GM12878 (cell line): ENCODE measurements at regions not wholly inside any gene's neighbourhood (a gene's known extent, or its start where the extent isn't known, plus 50 kb on each side); places are given as distances from the start of the nearest gene placed in this dataset.

Experiments used
- ATAC-seq: fragments of 200-7000 bp; cut with Tn5 transposase; 3 replicates; pipeline ENCODE4 v1.9.1; 2020; ENCODE audit warnings: mild to moderate bottlenecking, moderate library complexity
- BruUV-seq: library from RNA; stranded (reverse); fragments of 400-500 nt; replicated peaks from 2 replicates; lab custom pipeline; 2021; lab: Mats Ljungman, UMichigan
- CTCF ChIA-PET: fragments of 300-600 bp; sonication (Branson Sonifier 250); formaldehyde crosslinking; extraction: SDS; loops from one replicate; lab custom pipeline; 2021; ENCODE audit warnings: inconsistent platforms; lab: Yijun Ruan, JAX
- POLR2A ChIA-PET: fragments of 350-600 bp; formaldehyde crosslinking; extraction: SDS; loops from one replicate; lab custom pipeline; 2021; ENCODE audit warnings: inconsistent platforms; lab: Charles Lee
- RAD21 ChIA-PET: fragments of 300-600 bp; sonication (Branson Sonifier 250); formaldehyde crosslinking; loops from one replicate; lab custom pipeline; 2023; ENCODE audit warnings: antibody characterized with exemption; ENCODE audit not compliant: unreplicated experiment; lab: Charles Lee
- SMC1A ChIA-PET: fragments of 300-600 bp; sonication (Branson Sonifier 250); formaldehyde crosslinking; loops from one replicate; lab custom pipeline; 2023; ENCODE audit not compliant: unreplicated experiment, uncharacterized antibody; lab: Charles Lee
- DNase-seq: peaks from one replicate; pipeline ENCODE4 v3.0.0-alpha.2; 2011; ENCODE audit warnings: low read depth, low spot score
- FAIRE-seq: peaks from 3 replicates; lab custom pipeline; 2011; peaks lifted over from hg19 to GRCh38; lab: Jason Lieb, UNC
- H2AFZ ChIP-seq: 2 replicates; pipeline ENCODE4 v1.6.0; 2011; ENCODE audit warnings: low read depth, low read length, control low read depth; ENCODE audit not compliant: control insufficient read depth
- H3K27ac ChIP-seq: 2 replicates; pipeline ENCODE4 v1.5.1; 2011; ENCODE audit warnings: control low read depth; ENCODE audit not compliant: control insufficient read depth, insufficient read depth
- H3K27me3 ChIP-seq, 2 experiments: replicated peaks in 1 of 2; 2 replicates each; pipeline versions ENCODE4 v1.6.0 to v1.6.1; 2011; ENCODE audit warnings: low read length in 1 of 2; ENCODE audit not compliant: control insufficient read depth in 2 of 2, insufficient read depth in 2 of 2
- H3K36me3 ChIP-seq, 2 experiments: 2 replicates each; pipeline ENCODE4 v1.5.1; 2011; ENCODE audit warnings: low read length in 1 of 2; ENCODE audit not compliant: control insufficient read depth in 2 of 2, insufficient read depth in 2 of 2
- H3K4me1 ChIP-seq: 2 replicates; pipeline ENCODE4 v1.6.1; 2011; ENCODE audit warnings: mild to moderate bottlenecking, low read length, moderate library complexity, mixed read lengths; ENCODE audit not compliant: control insufficient read depth, insufficient read depth
- H3K4me2 ChIP-seq: 2 replicates; pipeline ENCODE4 v1.6.0; 2011; ENCODE audit warnings: control low read depth; ENCODE audit not compliant: control insufficient read depth, insufficient read depth
- H3K4me3 ChIP-seq: fragments of 200-600 bp; sonication (generic); 2 replicates; pipeline ENCODE4 v1.5.1; 2016
- H3K79me2 ChIP-seq: 2 replicates; pipeline ENCODE4 v1.6.0; 2011; ENCODE audit warnings: low read length; ENCODE audit not compliant: control insufficient read depth, insufficient read depth
- H3K9ac ChIP-seq: 2 replicates; pipeline ENCODE4 v1.8.0; 2011; ENCODE audit warnings: low read length, control low read depth, mixed read lengths; ENCODE audit not compliant: control insufficient read depth, insufficient read depth
- H3K9me3 ChIP-seq: replicated peaks from 3 replicates; pipeline ENCODE4 v1.5.1; 2011; ENCODE audit warnings: mild to moderate bottlenecking, low read length; ENCODE audit not compliant: control insufficient read depth, insufficient read depth
- H4K20me1 ChIP-seq: 2 replicates; pipeline ENCODE4 v1.6.0; 2011; ENCODE audit not compliant: control insufficient read depth, insufficient read depth
- CHD1 ChIP-seq: IDR thresholded peaks from 2 replicates; pipeline ENCODE4 v1.6.1; 2012; ENCODE audit warnings: low read depth, low read length, improper control_type of control experiment
- CHD4 ChIP-seq: fragments of 200-600 bp; sonication (generic); IDR thresholded peaks from 2 replicates; pipeline ENCODE4 v1.6.1; 2016; ENCODE audit warnings: mild to moderate bottlenecking
- CREM ChIP-seq: IDR thresholded peaks from 2 replicates; pipeline ENCODE4 v1.6.1; 2014; ENCODE audit warnings: antibody characterized with exemption, low read depth
- EP300 ChIP-seq, 2 experiments: fragments of 150-350 bp in 1 of 2; IDR thresholded peaks; 2 replicates each; pipeline ENCODE4 v1.6.1; 2011 to 2012; ENCODE audit warnings: low read depth in 2 of 2, low read length in 2 of 2, borderline replicate concordance in 1 of 2, improper control_type of control experiment in 1 of 2, inconsistent platforms in 1 of 2; ENCODE audit not compliant: control insufficient read depth in 1 of 2
- EZH2 ChIP-seq: IDR thresholded peaks from 2 replicates; pipeline ENCODE4 v1.6.1; 2012; ENCODE audit warnings: low read depth, mild to moderate bottlenecking, control low read depth, inconsistent platforms, low read length, borderline replicate concordance; ENCODE audit not compliant: control insufficient read depth
- IRF4 ChIP-seq: IDR thresholded peaks from 2 replicates; pipeline ENCODE4 v1.6.1; 2011; ENCODE audit warnings: low read depth, low read length
- JUNB ChIP-seq: IDR thresholded peaks from 2 replicates; pipeline ENCODE4 v1.6.1; 2016; ENCODE audit warnings: antibody characterized with exemption, mild to moderate bottlenecking
- NBN ChIP-seq: fragments of 450-650 bp; IDR thresholded peaks from 2 replicates; pipeline ENCODE4 v1.6.1; 2016
- NR2C1 ChIP-seq: fragments of 450-650 bp; IDR thresholded peaks from 2 replicates; pipeline ENCODE4 v1.6.1; 2017; ENCODE audit warnings: antibody characterized with exemption, mild to moderate bottlenecking, moderate library complexity
- RBBP5 ChIP-seq: fragments of 200-600 bp; sonication (generic); conservative IDR thresholded peaks from 2 replicates; pipeline ENCODE4 v1.6.1; 2016
- SIN3A ChIP-seq: IDR thresholded peaks from 2 replicates; pipeline ENCODE4 v1.6.1; 2012; ENCODE audit warnings: low read depth, low read length, improper control_type of control experiment
- WGBS: methylation state at CpG from one replicate; pipeline ENCODE4 v1.1.6; 2016; ENCODE audit warnings: low lambda C conversion rate; ENCODE audit not compliant: insufficient replicate concordance, insufficient coverage; ENCODE audit errors: missing lambda C conversion rate; 5-methylcytosine and 5-hydroxymethylcytosine counted together
- in situ Hi-C: fragments of 300-500 bp; cut with MboI; formaldehyde crosslinking; loops from 9 replicates; pipeline ENCODE4 v1.14.3; 2018; ENCODE audit warnings: mixed read lengths
- intact Hi-C: fragments of 100-400 bp; cut with micrococcal nuclease; formaldehyde crosslinking; loops from one replicate; pipeline ENCODE4 v1.14.2; 2022; ENCODE audit not compliant: unreplicated experiment
- TF ChIP-seq, protein P1 (sequence below): IDR thresholded peaks from 2 replicates; pipeline ENCODE4 v1.6.1; 2011; ENCODE audit warnings: low read depth, mild to moderate bottlenecking, low read length, moderate library complexity, borderline replicate concordance; ENCODE audit errors: extremely low read depth
- TF ChIP-seq, protein P2 (sequence below): fragments of 450-650 bp; IDR thresholded peaks from 2 replicates; pipeline ENCODE4 v1.6.1; 2017; ENCODE audit warnings: mild to moderate bottlenecking, low read depth, inconsistent platforms; ENCODE audit not compliant: poor library complexity, severe bottlenecking
- TF ChIP-seq, protein P3 (sequence below): IDR thresholded peaks from 2 replicates; pipeline ENCODE4 v1.6.1; 2012; ENCODE audit warnings: mild to moderate bottlenecking, low read depth, low read length

DNA sequence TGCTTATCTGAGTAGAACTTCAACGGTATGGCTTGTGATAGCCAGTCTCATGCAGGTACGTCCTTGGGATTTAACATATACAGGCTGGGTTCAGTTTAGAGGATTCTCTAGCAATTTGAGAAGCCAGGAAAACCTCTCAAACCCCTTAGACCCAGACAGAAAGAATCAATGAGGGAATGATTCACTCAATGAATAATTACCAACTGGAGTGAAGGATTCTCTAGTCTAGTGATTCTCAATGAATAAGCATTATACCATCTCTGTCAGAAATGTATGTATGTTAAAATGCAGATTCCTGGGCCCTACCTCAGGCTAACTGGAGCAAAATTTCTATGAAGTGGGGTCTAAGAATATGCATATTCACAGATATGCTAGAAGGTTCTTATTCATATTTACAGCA is 54.5 kb upstream of the APP start:
- SMC1A ChIA-PET: no interaction called here
- H2AFZ ChIP-seq: no peak overlapping the region
- no peak overlapping the region for H3K9ac ChIP-seq
- TF ChIP-seq SIN3A (no peak), IRF4 (no peak), JUNB (no peak), EP300 (IDR thresholded peaks at IDR 0.05; ENCODE audit: borderline replicate concordance in 1 of 2, control insufficient read depth in 1 of 2, low read depth in 2 of 2, low read length in 2 of 2) (no peak), RBBP5 (no peak), EZH2 (no peak), CHD4 (no peak)
- TF ChIP-seq, protein P1, sequence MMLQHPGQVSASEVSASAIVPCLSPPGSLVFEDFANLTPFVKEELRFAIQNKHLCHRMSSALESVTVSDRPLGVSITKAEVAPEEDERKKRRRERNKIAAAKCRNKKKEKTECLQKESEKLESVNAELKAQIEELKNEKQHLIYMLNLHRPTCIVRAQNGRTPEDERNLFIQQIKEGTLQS: no peak
- TF ChIP-seq, all 136 proteins: peak for 0
- Histone ChIP-seq H3K4me2 (no peak overlapping the region), H3K9me3 (no peaks in the 10 kb centered on the region), H3K27me3 (no peaks in the 10 kb centered on the region), H4K20me1 (no peaks in the 10 kb centered on the region), H3K36me3 (no peaks in the 10 kb centered on the region), H3K27ac (no peak overlapping the region), H3K4me1 (no peaks in the 10 kb centered on the region), H3K4me3 (no peak overlapping the region), H3K79me2 (no peaks in the 10 kb centered on the region)
- WGBS: 21% methylated on average over 2 of the region's 2 CpGs
- ATAC-seq (no peak), DNase-seq (no peak), FAIRE-seq (no peak)
- ChIA-PET RAD21 (no interaction called here), CTCF (no interaction called here), POLR2A (no interaction called here)
- no TSS peak for BruUV-seq
- in situ Hi-C loops: no loop called here
- intact Hi-C loops: no loop called here

- ChIA-PET CTCF (no interaction called here), RAD21 (no interaction called here), SMC1A (no interaction called here), POLR2A (no interaction called here)
- intact Hi-C loops (no loop called here), in situ Hi-C loops (no loop called here)
- no peak overlapping the region for H2AFZ ChIP-seq
- no peak overlapping the region for H3K27ac ChIP-seq
- no TSS peak for BruUV-seq
- H4K20me1 ChIP-seq: no peaks in the 10 kb centered on the region
- no peaks in the 10 kb centered on the region for H3K27me3 ChIP-seq
- H3K4me2 ChIP-seq: no peak overlapping the region
- H3K4me3 ChIP-seq: no peak overlapping the region
- FAIRE-seq: no peak
- no peak overlapping the region for H3K9ac ChIP-seq
- no peaks in the 10 kb centered on the region for H3K79me2 ChIP-seq
- no peak for ATAC-seq
- no peaks in the 10 kb centered on the region for H3K9me3 ChIP-seq
- DNase-seq: no peak
- WGBS: 44% methylated on average over 2 of the region's 2 CpGs
- H3K4me1 ChIP-seq: no peaks in the 10 kb centered on the region
- no peaks in the 10 kb centered on the region for H3K36me3 ChIP-seq
- TF ChIP-seq CREM: no peak
- TF ChIP-seq CHD1: no peak
- TF ChIP-seq, protein P2, sequence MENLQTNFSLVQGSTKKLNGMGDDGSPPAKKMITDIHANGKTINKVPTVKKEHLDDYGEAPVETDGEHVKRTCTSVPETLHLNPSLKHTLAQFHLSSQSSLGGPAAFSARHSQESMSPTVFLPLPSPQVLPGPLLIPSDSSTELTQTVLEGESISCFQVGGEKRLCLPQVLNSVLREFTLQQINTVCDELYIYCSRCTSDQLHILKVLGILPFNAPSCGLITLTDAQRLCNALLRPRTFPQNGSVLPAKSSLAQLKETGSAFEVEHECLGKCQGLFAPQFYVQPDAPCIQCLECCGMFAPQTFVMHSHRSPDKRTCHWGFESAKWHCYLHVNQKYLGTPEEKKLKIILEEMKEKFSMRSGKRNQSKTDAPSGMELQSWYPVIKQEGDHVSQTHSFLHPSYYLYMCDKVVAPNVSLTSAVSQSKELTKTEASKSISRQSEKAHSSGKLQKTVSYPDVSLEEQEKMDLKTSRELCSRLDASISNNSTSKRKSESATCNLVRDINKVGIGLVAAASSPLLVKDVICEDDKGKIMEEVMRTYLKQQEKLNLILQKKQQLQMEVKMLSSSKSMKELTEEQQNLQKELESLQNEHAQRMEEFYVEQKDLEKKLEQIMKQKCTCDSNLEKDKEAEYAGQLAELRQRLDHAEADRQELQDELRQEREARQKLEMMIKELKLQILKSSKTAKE: no peak
- TF ChIP-seq NR2C1: no peak
- no peak for TF ChIP-seq NBN
- TF ChIP-seq, protein P3, sequence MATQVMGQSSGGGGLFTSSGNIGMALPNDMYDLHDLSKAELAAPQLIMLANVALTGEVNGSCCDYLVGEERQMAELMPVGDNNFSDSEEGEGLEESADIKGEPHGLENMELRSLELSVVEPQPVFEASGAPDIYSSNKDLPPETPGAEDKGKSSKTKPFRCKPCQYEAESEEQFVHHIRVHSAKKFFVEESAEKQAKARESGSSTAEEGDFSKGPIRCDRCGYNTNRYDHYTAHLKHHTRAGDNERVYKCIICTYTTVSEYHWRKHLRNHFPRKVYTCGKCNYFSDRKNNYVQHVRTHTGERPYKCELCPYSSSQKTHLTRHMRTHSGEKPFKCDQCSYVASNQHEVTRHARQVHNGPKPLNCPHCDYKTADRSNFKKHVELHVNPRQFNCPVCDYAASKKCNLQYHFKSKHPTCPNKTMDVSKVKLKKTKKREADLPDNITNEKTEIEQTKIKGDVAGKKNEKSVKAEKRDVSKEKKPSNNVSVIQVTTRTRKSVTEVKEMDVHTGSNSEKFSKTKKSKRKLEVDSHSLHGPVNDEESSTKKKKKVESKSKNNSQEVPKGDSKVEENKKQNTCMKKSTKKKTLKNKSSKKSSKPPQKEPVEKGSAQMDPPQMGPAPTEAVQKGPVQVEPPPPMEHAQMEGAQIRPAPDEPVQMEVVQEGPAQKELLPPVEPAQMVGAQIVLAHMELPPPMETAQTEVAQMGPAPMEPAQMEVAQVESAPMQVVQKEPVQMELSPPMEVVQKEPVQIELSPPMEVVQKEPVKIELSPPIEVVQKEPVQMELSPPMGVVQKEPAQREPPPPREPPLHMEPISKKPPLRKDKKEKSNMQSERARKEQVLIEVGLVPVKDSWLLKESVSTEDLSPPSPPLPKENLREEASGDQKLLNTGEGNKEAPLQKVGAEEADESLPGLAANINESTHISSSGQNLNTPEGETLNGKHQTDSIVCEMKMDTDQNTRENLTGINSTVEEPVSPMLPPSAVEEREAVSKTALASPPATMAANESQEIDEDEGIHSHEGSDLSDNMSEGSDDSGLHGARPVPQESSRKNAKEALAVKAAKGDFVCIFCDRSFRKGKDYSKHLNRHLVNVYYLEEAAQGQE: no peak
Observed at GRCh38 chr21:26224366-26224765, 53.8 kb upstream of the APP start.
